Stomach (tissue), 8 donors: ENCODE measurements at regions not wholly inside any gene's neighbourhood (a gene's known extent, or its start where the extent isn't known, plus 50 kb on each side); places are given as distances from the start of the nearest gene placed in this dataset.
A peak's percentile ranks its signal among the peaks of the same experiment; 100 is the strongest.

Source experiments
- DNase-seq, 2 donors: peaks; one replicate each; pipeline versions ENCODE4 v3.0.0 to v3.0.0-alpha.2; 2013 to 2019
- H3K27ac ChIP-seq, 5 donors: fragments of 200-600 bp in 4 of 5; sonication (generic) in 4 of 5; one replicate each; pipeline ENCODE4 v1.5.1; 2013 to 2019; ENCODE audit warnings: mild to moderate bottlenecking in 1 of 5, moderate library complexity in 1 of 5
- H3K27me3 ChIP-seq, 3 donors: fragments of 200-600 bp; sonication (generic); one replicate each; pipeline ENCODE4 v1.5.1; 2017 to 2019; ENCODE audit warnings: mixed run types in 1 of 3
- H3K36me3 ChIP-seq, 4 donors: fragments of 200-600 bp; sonication (generic); 1 replicate in 3 of 4; 2 replicates in 1 of 4; pipeline ENCODE4 v1.5.1; 2016 to 2019
- H3K4me1 ChIP-seq, 4 donors: fragments of 200-600 bp; sonication (generic); one replicate each; pipeline ENCODE4 v1.5.1; 2016 to 2019
- H3K4me3 ChIP-seq, 4 donors: fragments of 200-600 bp; sonication (generic) in 3 of 4; one replicate each; pipeline ENCODE4 v1.5.1; 2016 to 2019; ENCODE audit warnings: mild to moderate bottlenecking in 1 of 4
- H3K9me3 ChIP-seq, 4 donors: fragments of 200-600 bp; sonication (generic); one replicate each; pipeline ENCODE4 v1.5.1; 2016 to 2019
- CTCF ChIP-seq, 7 experiments: fragments of 450-650 bp in 4 of 7; fragments of 200-600 bp in 3 of 7; sonication (generic) in 3 of 7; IDR thresholded peaks; one replicate each; pipeline ENCODE4 v1.5.1; 2016 to 2019; ENCODE audit warnings: antibody characterized with exemption in 7 of 7, control low read depth in 2 of 7, mild to moderate bottlenecking in 1 of 7
- EP300 ChIP-seq: sonication (generic); formaldehyde crosslinking; IDR thresholded peaks from one replicate; pipeline ENCODE4 v1.6.1; 2017; ENCODE audit warnings: antibody characterized with exemption
- POLR2A ChIP-seq, 4 donors: fragments of 450-650 bp; IDR thresholded peaks; one replicate each; pipeline ENCODE4 v1.6.1; 2016; ENCODE audit warnings: antibody characterized with exemption in 4 of 4, control low read depth in 2 of 4, mild to moderate bottlenecking in 1 of 4, moderate library complexity in 1 of 4
- POLR2AphosphoS5 ChIP-seq, 3 donors: sonication (generic); formaldehyde crosslinking; IDR thresholded peaks; one replicate each; pipeline ENCODE4 v1.6.1; 2016; ENCODE audit warnings: antibody characterized with exemption in 3 of 3
- WGBS, 5 donors: extraction: QIAGEN DNeasy Blood & Tissue Kit in 3 of 5; methylation state at CpG; one replicate each; pipeline versions ENCODE4 v1.1.5 to v1.1.7; 2013 to 2018; 5-methylcytosine and 5-hydroxymethylcytosine counted together
- intact Hi-C: fragments of 100-400 bp; cut with DNase I; formaldehyde crosslinking; loops from one replicate; pipeline ENCODE4 v1.15.1; 2023; ENCODE audit warnings: low total_unique reads
- donor health status: healthy with polysubstance abuse.
- donor health status: Bipolar disorder and iron deficiency.
- donor health status: healthy.

- Histone ChIP-seq H3K4me1 (no peaks in the 10 kb centered on the region), H3K9me3 (no peaks in the 10 kb centered on the region), H3K4me3 (no peak overlapping the region), H3K27me3 (no peaks in the 10 kb centered on the region), H3K27ac (no peak overlapping the region), H3K36me3 (no peaks in the 10 kb centered on the region)
- TF ChIP-seq EP300 (no peak), POLR2AphosphoS5 (IDR thresholded peaks at IDR 0.05) (no peak), CTCF (IDR thresholded peaks at IDR 0.05) (no peak), POLR2A (IDR thresholded peaks at IDR 0.05) (no peak)
- intact Hi-C loops: no loop called here
- no peak for DNase-seq
- WGBS, 5 donors: 60 to 81% (median 73%) methylated on average over 1 of the region's 1 CpG
Observed at GRCh38 chr12:58487678-58488161, 432.6 kb downstream of the LRIG3 start.

- TF ChIP-seq POLR2AphosphoS5 (IDR thresholded peaks at IDR 0.05): no peak
- Histone ChIP-seq H3K4me1 (no peaks in the 10 kb centered on the region), H3K27ac (no peak overlapping the region), H3K36me3 (no peaks in the 10 kb centered on the region), H3K27me3 (no peaks in the 10 kb centered on the region), H3K9me3 (no peaks in the 10 kb centered on the region), H3K4me3 (no peak overlapping the region)
- DNase-seq: no peak
- 64 to 78% (median 71%) methylated on average over 1 of the region's 1 CpG for WGBS, 5 donors
- intact Hi-C loops: no loop called here
Observed at GRCh38 chr12:58489394-58489793, 430.9 kb downstream of the LRIG3 start.

GRCh38 chr12:58491306-58491705 lies 429.0 kb downstream of the LRIG3 start:
- Histone ChIP-seq H3K36me3 (no peaks in the 10 kb centered on the region), H3K27me3 (no peaks in the 10 kb centered on the region), H3K9me3 (no peaks in the 10 kb centered on the region), H3K27ac (no peak overlapping the region), H3K4me1 (no peaks in the 10 kb centered on the region), H3K4me3 (no peak overlapping the region)
- 63 to 68% (median 68%) methylated on average over 3 of the region's 3 CpGs for WGBS, 5 donors
- DNase-seq: peak in 1 of 2 donors; percentile 51
- TF ChIP-seq POLR2A (IDR thresholded peaks at IDR 0.05) (no peak), EP300 (no peak), POLR2AphosphoS5 (IDR thresholded peaks at IDR 0.05) (no peak), CTCF (IDR thresholded peaks at IDR 0.05) (no peak)
- intact Hi-C loops: no loop called here

- DNase-seq: no peak
- no peak for TF ChIP-seq POLR2AphosphoS5 (IDR thresholded peaks at IDR 0.05)
- TF ChIP-seq EP300: no peak
- no peak for TF ChIP-seq CTCF (IDR thresholded peaks at IDR 0.05)
- no peak for TF ChIP-seq POLR2A (IDR thresholded peaks at IDR 0.05)
- Histone ChIP-seq H3K4me1 (no peaks in the 10 kb centered on the region), H3K27ac (no peak overlapping the region), H3K9me3 (no peaks in the 10 kb centered on the region), H3K27me3 (no peaks in the 10 kb centered on the region), H3K36me3 (no peaks in the 10 kb centered on the region), H3K4me3 (no peak overlapping the region)
- 60 to 73% (median 65%) methylated on average over 4 of the region's 4 CpGs for WGBS, 5 donors
- intact Hi-C loops: no loop called here
Observed at GRCh38 chr12:58496411-58497190, 423.7 kb downstream of the LRIG3 start.

GRCh38 chr12:58500399-58500798 lies 419.9 kb downstream of the LRIG3 start:
- TF ChIP-seq EP300: no peak
- TF ChIP-seq POLR2AphosphoS5 (IDR thresholded peaks at IDR 0.05): no peak
- no peak for TF ChIP-seq CTCF (IDR thresholded peaks at IDR 0.05)
- no peak for TF ChIP-seq POLR2A (IDR thresholded peaks at IDR 0.05)

More at GRCh38 chr12:58500399-58500798, 419.9 kb downstream of the LRIG3 start:
- DNase-seq: no peak
- intact Hi-C loops: no loop called here
- H3K9me3 ChIP-seq: no peaks in the 10 kb centered on the region
- WGBS, 5 donors: 66 to 92% (median 87%) methylated on average over 2 of the region's 2 CpGs
- H3K4me1 ChIP-seq: peaks cover 0 to 11% (median 4%) of the 10 kb centered on the region in 4 donors
- no peaks in the 10 kb centered on the region for H3K27me3 ChIP-seq
- no peak overlapping the region for H3K27ac ChIP-seq
- no peaks in the 10 kb centered on the region for H3K36me3 ChIP-seq
- no peak overlapping the region for H3K4me3 ChIP-seq
